ENCODE measurements at regions not wholly inside any gene's neighbourhood (a gene's known extent, or its start where the extent isn't known, plus 50 kb on each side); places are given as distances from the start of the nearest gene placed in this dataset.

DNA sequence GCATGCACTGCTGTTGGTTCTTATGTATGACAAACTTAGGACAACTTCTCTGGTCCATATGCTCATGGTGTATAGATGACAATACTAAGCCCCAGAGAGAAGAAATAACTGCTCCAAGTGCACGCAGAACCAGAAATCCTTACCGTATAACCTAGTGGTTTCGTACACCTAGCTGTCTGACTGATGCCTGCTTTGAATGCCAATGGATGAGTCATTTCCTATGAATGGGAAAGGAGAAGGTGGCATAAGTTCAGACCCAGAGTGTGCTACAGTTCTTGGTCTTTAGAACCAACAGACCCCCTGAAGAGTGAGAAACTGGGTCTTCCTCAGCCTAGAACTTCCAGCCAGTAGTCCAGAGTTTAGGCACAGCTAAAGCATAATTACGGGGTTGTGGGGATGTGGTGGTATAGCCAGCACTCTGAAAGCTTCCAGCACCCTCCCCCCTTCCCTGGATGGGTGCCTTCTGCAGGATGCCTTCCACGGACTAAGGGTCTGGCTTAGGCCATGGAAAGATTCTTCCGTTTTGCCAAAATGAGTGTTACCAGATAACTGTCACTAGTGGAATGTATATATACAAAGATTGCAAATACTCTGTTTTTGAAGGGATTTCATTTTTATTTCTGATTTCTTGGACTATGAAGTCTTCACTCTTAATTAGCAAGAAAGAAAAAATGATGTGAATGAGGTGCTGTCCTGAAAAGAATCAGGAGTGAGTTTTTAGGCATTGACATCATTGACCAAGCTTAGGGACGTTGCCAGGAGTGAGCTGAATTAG lies 84.6 kb upstream of the PACRGL start:
- DNase-seq (no peak), ATAC-seq (ENCODE audit: low FRiP score in 2 of 2) (peak in 1 of 2 donors; percentile 38)
- no peak for TF ChIP-seq POLR2A (IDR thresholded peaks at IDR 0.05)
- no peak for TF ChIP-seq POLR2AphosphoS5 (IDR thresholded peaks at IDR 0.05)
- no peak for TF ChIP-seq EP300 (IDR thresholded peaks at IDR 0.05)
- TF ChIP-seq, protein P1, sequence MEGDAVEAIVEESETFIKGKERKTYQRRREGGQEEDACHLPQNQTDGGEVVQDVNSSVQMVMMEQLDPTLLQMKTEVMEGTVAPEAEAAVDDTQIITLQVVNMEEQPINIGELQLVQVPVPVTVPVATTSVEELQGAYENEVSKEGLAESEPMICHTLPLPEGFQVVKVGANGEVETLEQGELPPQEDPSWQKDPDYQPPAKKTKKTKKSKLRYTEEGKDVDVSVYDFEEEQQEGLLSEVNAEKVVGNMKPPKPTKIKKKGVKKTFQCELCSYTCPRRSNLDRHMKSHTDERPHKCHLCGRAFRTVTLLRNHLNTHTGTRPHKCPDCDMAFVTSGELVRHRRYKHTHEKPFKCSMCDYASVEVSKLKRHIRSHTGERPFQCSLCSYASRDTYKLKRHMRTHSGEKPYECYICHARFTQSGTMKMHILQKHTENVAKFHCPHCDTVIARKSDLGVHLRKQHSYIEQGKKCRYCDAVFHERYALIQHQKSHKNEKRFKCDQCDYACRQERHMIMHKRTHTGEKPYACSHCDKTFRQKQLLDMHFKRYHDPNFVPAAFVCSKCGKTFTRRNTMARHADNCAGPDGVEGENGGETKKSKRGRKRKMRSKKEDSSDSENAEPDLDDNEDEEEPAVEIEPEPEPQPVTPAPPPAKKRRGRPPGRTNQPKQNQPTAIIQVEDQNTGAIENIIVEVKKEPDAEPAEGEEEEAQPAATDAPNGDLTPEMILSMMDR (IDR thresholded peaks at IDR 0.05), result no peak
- Histone ChIP-seq H3K27me3 (no peaks in the 10 kb centered on the region), H3K4me1 (peaks cover 0 to 4% (median 0%) of the 10 kb centered on the region in 4 donors), H3K4me3 (no peak overlapping the region), H3K36me3 (no peaks in the 10 kb centered on the region), H3K9me3 (no peaks in the 10 kb centered on the region), H3K27ac (no peak overlapping the region)
- WGBS, 2 donors, result 72 to 77% methylated on average over 7 of the region's 7 CpGs

DNA sequence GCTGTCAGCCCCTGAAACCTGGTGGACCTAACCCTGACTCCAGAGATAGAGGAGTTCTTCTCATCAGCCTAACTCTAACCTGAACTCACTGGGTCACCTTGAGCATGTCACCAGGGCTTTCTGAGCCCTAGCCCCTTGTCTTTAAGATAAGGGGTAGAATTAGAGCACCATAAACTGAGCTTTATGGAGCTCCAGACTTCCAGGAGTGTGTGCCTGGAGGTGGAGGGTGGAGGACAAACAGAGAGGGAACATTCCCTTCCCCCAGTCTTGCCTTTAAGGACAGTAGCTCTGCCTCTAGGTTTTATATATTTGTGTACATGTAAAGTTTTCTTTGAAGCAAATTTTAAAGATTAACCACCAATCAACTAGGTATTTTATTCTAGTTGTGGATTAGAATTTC lies 83.9 kb upstream of the PACRGL start:
- H3K4me3 ChIP-seq, result no peak overlapping the region
- H3K27ac ChIP-seq, result peak overlapping the region in 1 of 4 donors; percentile 38
- peaks cover 0 to 9% (median 0%) of the 10 kb centered on the region in 4 donors for H3K4me1 ChIP-seq
- H3K27me3 ChIP-seq, result no peaks in the 10 kb centered on the region
- no peak for DNase-seq
- H3K36me3 ChIP-seq, result no peaks in the 10 kb centered on the region
- no peak for ATAC-seq (ENCODE audit: low FRiP score in 2 of 2)
- H3K9me3 ChIP-seq, result no peaks in the 10 kb centered on the region
- TF ChIP-seq EP300 (IDR thresholded peaks at IDR 0.05), result no peak
- TF ChIP-seq POLR2A (IDR thresholded peaks at IDR 0.05), result no peak
- TF ChIP-seq, protein P1 (IDR thresholded peaks at IDR 0.05), result no peak
- no peak for TF ChIP-seq POLR2AphosphoS5 (IDR thresholded peaks at IDR 0.05)

GRCh38 chr4:20616848-20617247 lies 83.4 kb upstream of the PACRGL start:
- WGBS, 2 donors, result 85 to 88% methylated on average over 7 to 8 of the region's 8 CpGs
- Histone ChIP-seq H3K27me3 (no peaks in the 10 kb centered on the region), H3K27ac (peak overlapping the region in 2 of 4 donors; percentile 33 to 38), H3K9me3 (no peaks in the 10 kb centered on the region), H3K4me1 (peaks cover 0 to 14% (median 2%) of the 10 kb centered on the region in 4 donors), H3K4me3 (no peak overlapping the region), H3K36me3 (no peaks in the 10 kb centered on the region)
- TF ChIP-seq EP300 (IDR thresholded peaks at IDR 0.05) (no peak), POLR2AphosphoS5 (IDR thresholded peaks at IDR 0.05) (no peak), POLR2A (IDR thresholded peaks at IDR 0.05) (no peak)
- TF ChIP-seq, protein P1 (IDR thresholded peaks at IDR 0.05), result no peak
- ATAC-seq (ENCODE audit: low FRiP score in 2 of 2) (no peak), DNase-seq (peak in 1 of 2 donors; percentile 24)

DNA sequence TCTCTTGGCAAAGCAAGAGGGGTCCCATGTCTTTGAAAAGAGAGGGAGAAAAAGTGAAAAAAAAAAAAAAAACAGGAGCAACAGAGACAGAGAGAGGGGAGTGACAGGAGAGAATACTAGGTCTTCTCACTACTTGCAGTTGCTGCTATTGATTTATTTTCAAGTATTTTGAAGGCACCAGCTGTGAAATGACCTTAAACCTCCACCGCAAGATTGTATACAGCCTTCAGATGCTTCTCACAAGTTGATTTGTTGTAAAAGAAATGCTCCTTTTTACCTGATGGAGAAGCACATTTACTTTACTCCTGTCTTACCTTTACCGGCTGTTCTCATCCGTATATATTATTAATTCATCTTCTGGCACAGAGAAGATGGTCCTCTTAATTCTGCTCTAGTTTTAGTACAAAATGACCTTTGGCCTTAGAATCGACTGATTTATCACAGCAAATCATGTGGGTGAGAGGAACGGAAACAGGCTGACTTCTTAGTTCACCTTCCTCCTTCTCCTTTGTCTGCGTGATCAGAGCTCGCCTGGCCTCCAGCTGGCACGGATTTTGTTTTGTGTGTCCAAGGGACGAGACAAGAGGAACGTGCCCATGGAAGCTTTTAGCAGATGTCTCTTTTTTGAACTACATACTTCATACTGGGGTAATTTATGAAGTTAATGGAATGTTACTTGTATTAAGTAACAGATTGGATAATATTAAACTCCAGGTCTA lies 82.4 kb upstream of the PACRGL start:
- Histone ChIP-seq H3K36me3 (no peaks in the 10 kb centered on the region), H3K27me3 (no peaks in the 10 kb centered on the region), H3K4me1 (peaks cover 0 to 15% (median 2%) of the 10 kb centered on the region in 4 donors), H3K27ac (peak overlapping the region in 2 of 4 donors; percentile 33 to 38), H3K9me3 (no peaks in the 10 kb centered on the region), H3K4me3 (no peak overlapping the region)
- ATAC-seq (ENCODE audit: low FRiP score in 2 of 2) (peak; percentile 25 to 57), DNase-seq (peak in 1 of 2 donors; percentile 29)
- 36 to 50% methylated on average over 10 of the region's 10 CpGs for WGBS, 2 donors
- peak in 1 of 2 donors; percentile 12 for TF ChIP-seq POLR2AphosphoS5 (IDR thresholded peaks at IDR 0.05)
- TF ChIP-seq EP300 (IDR thresholded peaks at IDR 0.05), result no peak
- TF ChIP-seq, protein P1 (IDR thresholded peaks at IDR 0.05), result no peak
- no peak for TF ChIP-seq POLR2A (IDR thresholded peaks at IDR 0.05)
